WTC11 (cell line): ENCODE measurements at regions not wholly inside any gene's neighbourhood (a gene's known extent, or its start where the extent isn't known, plus 50 kb on each side); places are given as distances from the start of the nearest gene placed in this dataset.

ENCODE experiments used
- ATF1 ChIP-seq: sonication (generic); formaldehyde crosslinking; IDR thresholded peaks from 2 replicates; pipeline ENCODE4 v1.8.1; 2023; ENCODE audit warnings: mild to moderate bottlenecking, moderate library complexity, missing genetic modification reagents
- CREM ChIP-seq: sonication (generic); formaldehyde crosslinking; IDR thresholded peaks from 2 replicates; pipeline ENCODE4 v1.8.1; 2022; ENCODE audit warnings: mild to moderate bottlenecking, missing genetic modification reagents, moderate library complexity
- FOXP1 ChIP-seq: sonication (generic); formaldehyde crosslinking; IDR thresholded peaks from 2 replicates; pipeline ENCODE4 v1.8.0; 2022; ENCODE audit warnings: missing genetic modification reagents, mild to moderate bottlenecking, moderate library complexity, borderline replicate concordance
- JAZF1 ChIP-seq: fragments of 250-450 bp; sonication (Bioruptor Pico); IDR thresholded peaks from 2 replicates; pipeline ENCODE4 v1.9.0; 2021; ENCODE audit warnings: moderate library complexity, mild to moderate bottlenecking, inconsistent platforms
- TEAD4 ChIP-seq: sonication (generic); formaldehyde crosslinking; IDR thresholded peaks from 2 replicates; pipeline ENCODE4 v1.8.0; 2022; ENCODE audit warnings: mild to moderate bottlenecking, missing genetic modification reagents
- ZBTB21 ChIP-seq: sonication (generic); formaldehyde crosslinking; IDR thresholded peaks from 2 replicates; pipeline ENCODE4 v1.8.1; 2023; ENCODE audit warnings: mild to moderate bottlenecking, missing genetic modification reagents, borderline replicate concordance
- ZNF423 ChIP-seq: fragments of 250-450 bp; sonication (Bioruptor Pico); IDR thresholded peaks from 2 replicates; pipeline ENCODE4 v2.1.2; 2022; ENCODE audit warnings: mild to moderate bottlenecking, moderate library complexity
- TF ChIP-seq, protein P1 (sequence below): fragments of 200-600 bp; IDR thresholded peaks from 2 replicates; pipeline ENCODE4 v1.8.0; 2022; ENCODE audit warnings: antibody characterized with exemption
- TF ChIP-seq, protein P2 (sequence below): sonication (generic); formaldehyde crosslinking; IDR thresholded peaks from 2 replicates; pipeline ENCODE4 v1.8.0; 2022; ENCODE audit warnings: mild to moderate bottlenecking, missing genetic modification reagents
- TF ChIP-seq, protein P3 (sequence below): sonication (generic); formaldehyde crosslinking; IDR thresholded peaks from 2 replicates; pipeline ENCODE4 v1.8.1; 2022; ENCODE audit warnings: missing genetic modification reagents, borderline replicate concordance
- TF ChIP-seq, protein P4 (sequence below): sonication (generic); formaldehyde crosslinking; IDR thresholded peaks from 2 replicates; pipeline ENCODE4 v1.8.0; 2022; ENCODE audit warnings: mild to moderate bottlenecking, missing genetic modification reagents

DNA sequence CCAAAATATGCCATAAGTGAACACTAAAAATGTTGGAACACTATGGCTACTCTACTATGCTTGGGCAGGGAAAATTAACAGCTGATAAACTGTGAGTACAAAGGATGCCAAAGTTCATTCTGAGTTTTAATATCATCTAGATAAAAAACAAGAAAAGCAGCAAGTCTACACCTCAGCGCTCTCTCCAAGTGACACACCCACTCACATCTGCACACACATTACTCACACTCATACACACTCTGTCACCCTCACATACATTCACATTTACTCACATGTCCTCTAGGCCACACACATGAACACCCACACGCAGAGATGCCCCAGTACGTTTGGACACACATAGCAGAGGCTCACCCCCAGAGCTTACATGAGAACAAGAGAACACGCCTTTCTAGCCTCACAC lies 87.3 kb upstream of the RAB4A start:
- TF ChIP-seq, protein P1, sequence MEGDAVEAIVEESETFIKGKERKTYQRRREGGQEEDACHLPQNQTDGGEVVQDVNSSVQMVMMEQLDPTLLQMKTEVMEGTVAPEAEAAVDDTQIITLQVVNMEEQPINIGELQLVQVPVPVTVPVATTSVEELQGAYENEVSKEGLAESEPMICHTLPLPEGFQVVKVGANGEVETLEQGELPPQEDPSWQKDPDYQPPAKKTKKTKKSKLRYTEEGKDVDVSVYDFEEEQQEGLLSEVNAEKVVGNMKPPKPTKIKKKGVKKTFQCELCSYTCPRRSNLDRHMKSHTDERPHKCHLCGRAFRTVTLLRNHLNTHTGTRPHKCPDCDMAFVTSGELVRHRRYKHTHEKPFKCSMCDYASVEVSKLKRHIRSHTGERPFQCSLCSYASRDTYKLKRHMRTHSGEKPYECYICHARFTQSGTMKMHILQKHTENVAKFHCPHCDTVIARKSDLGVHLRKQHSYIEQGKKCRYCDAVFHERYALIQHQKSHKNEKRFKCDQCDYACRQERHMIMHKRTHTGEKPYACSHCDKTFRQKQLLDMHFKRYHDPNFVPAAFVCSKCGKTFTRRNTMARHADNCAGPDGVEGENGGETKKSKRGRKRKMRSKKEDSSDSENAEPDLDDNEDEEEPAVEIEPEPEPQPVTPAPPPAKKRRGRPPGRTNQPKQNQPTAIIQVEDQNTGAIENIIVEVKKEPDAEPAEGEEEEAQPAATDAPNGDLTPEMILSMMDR = no peak
- TF ChIP-seq ZNF423 (CRISPR knock-in tag) (no peak), CREM (CRISPR knock-in tag) (no peak), JAZF1 (no peak), ATF1 (CRISPR knock-in tag) (no peak), TEAD4 (CRISPR knock-in tag) (no peak), ZBTB21 (CRISPR knock-in tag) (no peak), FOXP1 (no peak)
- TF ChIP-seq, protein P2, sequence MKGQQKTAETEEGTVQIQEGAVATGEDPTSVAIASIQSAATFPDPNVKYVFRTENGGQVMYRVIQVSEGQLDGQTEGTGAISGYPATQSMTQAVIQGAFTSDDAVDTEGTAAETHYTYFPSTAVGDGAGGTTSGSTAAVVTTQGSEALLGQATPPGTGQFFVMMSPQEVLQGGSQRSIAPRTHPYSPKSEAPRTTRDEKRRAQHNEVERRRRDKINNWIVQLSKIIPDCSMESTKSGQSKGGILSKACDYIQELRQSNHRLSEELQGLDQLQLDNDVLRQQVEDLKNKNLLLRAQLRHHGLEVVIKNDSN (CRISPR knock-in tag) = no peak
- TF ChIP-seq, protein P3, sequence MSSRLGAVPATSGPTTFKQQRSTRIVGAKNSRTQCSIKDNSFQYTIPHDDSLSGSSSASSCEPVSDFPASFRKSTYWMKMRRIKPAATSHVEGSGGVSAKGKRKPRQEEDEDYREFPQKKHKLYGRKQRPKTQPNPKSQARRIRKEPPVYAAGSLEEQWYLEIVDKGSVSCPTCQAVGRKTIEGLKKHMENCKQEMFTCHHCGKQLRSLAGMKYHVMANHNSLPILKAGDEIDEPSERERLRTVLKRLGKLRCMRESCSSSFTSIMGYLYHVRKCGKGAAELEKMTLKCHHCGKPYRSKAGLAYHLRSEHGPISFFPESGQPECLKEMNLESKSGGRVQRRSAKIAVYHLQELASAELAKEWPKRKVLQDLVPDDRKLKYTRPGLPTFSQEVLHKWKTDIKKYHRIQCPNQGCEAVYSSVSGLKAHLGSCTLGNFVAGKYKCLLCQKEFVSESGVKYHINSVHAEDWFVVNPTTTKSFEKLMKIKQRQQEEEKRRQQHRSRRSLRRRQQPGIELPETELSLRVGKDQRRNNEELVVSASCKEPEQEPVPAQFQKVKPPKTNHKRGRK (CRISPR knock-in tag) = no peak
- TF ChIP-seq, protein P4, sequence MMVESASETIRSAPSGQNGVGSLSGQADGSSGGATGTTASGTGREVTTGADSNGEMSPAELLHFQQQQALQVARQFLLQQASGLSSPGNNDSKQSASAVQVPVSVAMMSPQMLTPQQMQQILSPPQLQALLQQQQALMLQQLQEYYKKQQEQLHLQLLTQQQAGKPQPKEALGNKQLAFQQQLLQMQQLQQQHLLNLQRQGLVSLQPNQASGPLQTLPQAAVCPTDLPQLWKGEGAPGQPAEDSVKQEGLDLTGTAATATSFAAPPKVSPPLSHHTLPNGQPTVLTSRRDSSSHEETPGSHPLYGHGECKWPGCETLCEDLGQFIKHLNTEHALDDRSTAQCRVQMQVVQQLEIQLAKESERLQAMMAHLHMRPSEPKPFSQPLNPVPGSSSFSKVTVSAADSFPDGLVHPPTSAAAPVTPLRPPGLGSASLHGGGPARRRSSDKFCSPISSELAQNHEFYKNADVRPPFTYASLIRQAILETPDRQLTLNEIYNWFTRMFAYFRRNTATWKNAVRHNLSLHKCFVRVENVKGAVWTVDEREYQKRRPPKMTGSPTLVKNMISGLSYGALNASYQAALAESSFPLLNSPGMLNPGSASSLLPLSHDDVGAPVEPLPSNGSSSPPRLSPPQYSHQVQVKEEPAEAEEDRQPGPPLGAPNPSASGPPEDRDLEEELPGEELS (CRISPR knock-in tag) = no peak
